DOHH2 (cell line): ENCODE measurements at regions not wholly inside any gene's neighbourhood (a gene's known extent, or its start where the extent isn't known, plus 50 kb on each side); places are given as distances from the start of the nearest gene placed in this dataset.

Source experiments
- EZH2phosphoT487 ChIP-seq: fragments of 200-600 bp; sonication (generic); IDR thresholded peaks from 2 replicates; pipeline ENCODE4 v1.6.1; 2017; ENCODE audit warnings: borderline replicate concordance, mild to moderate bottlenecking, antibody characterized with exemption, low read length, moderate library complexity, mixed read lengths
- TF ChIP-seq, protein P1 (sequence below): fragments of 200-600 bp; sonication (generic); IDR thresholded peaks from one replicate; pipeline ENCODE4 v1.5.1; 2014; ENCODE audit warnings: antibody characterized with exemption, mild to moderate bottlenecking, low read depth, low read length; ENCODE audit not compliant: poor library complexity, severe bottlenecking

DNA sequence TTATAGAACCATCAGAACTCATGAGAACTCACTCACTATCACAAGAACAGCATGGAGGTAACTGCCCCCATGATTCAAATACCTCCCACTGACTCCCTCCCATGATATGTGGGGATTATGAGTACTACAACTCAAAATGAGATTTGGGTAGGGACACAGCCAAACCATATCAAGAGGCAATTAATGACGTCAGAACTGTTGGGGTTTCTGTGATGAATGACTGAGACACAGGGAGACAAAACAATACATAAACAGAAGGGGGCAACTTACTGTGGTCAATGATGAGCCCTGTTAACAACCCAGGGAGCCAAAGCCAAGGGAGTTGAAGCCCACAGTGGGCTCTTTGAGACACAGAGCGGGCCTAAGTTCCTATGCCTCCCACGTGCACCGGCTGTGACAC lies 171.3 kb upstream of the GHITM start:
- TF ChIP-seq, protein P1, sequence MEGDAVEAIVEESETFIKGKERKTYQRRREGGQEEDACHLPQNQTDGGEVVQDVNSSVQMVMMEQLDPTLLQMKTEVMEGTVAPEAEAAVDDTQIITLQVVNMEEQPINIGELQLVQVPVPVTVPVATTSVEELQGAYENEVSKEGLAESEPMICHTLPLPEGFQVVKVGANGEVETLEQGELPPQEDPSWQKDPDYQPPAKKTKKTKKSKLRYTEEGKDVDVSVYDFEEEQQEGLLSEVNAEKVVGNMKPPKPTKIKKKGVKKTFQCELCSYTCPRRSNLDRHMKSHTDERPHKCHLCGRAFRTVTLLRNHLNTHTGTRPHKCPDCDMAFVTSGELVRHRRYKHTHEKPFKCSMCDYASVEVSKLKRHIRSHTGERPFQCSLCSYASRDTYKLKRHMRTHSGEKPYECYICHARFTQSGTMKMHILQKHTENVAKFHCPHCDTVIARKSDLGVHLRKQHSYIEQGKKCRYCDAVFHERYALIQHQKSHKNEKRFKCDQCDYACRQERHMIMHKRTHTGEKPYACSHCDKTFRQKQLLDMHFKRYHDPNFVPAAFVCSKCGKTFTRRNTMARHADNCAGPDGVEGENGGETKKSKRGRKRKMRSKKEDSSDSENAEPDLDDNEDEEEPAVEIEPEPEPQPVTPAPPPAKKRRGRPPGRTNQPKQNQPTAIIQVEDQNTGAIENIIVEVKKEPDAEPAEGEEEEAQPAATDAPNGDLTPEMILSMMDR, result no peak
- TF ChIP-seq EZH2phosphoT487, result no peak
